HEK293T (cell line): ENCODE measurements at regions not wholly inside any gene's neighbourhood (a gene's known extent, or its start where the extent isn't known, plus 50 kb on each side); places are given as distances from the start of the nearest gene placed in this dataset.

Source experiments
- CTCF ChIA-PET: fragments of 350-600 bp; formaldehyde crosslinking; extraction: SDS; loops from one replicate; lab custom pipeline; 2021; ENCODE audit warnings: antibody characterized with exemption, inconsistent platforms; lab: Yijun Ruan, JAX
- POLR2A ChIA-PET: fragments of 350-600 bp; formaldehyde crosslinking; extraction: SDS; loops from one replicate; lab custom pipeline; 2020; ENCODE audit warnings: antibody characterized with exemption, inconsistent platforms; lab: Yijun Ruan, JAX
- DNase-seq: peaks from one replicate; pipeline ENCODE4 v3.0.0; 2012; ENCODE audit warnings: mixed read lengths; ENCODE audit errors: extremely low spot score
- ARNT ChIP-seq: fragments of 450-650 bp; IDR thresholded peaks from 2 replicates; pipeline ENCODE4 v1.6.1; 2017; ENCODE audit warnings: mild to moderate bottlenecking
- BHLHE40 ChIP-seq: fragments of 450-650 bp; IDR thresholded peaks from 2 replicates; pipeline ENCODE4 v1.6.1; 2016; ENCODE audit warnings: mild to moderate bottlenecking, moderate library complexity, borderline replicate concordance
- CTBP1 ChIP-seq: fragments of 450-650 bp; IDR thresholded peaks from 2 replicates; pipeline ENCODE4 v1.6.1; 2016; ENCODE audit warnings: borderline replicate concordance
- ELF4 ChIP-seq: fragments of 450-650 bp; IDR thresholded peaks from 2 replicates; pipeline ENCODE4 v1.6.1; 2017; ENCODE audit warnings: antibody characterized with exemption
- FOXA1 ChIP-seq: fragments of 450-650 bp; IDR thresholded peaks from 2 replicates; pipeline ENCODE4 v1.6.1; 2016; ENCODE audit warnings: mild to moderate bottlenecking
- FOXK2 ChIP-seq: fragments of 450-650 bp; IDR thresholded peaks from 2 replicates; pipeline ENCODE4 v1.6.1; 2016; ENCODE audit warnings: mild to moderate bottlenecking
- FOXM1 ChIP-seq: fragments of 450-650 bp; IDR thresholded peaks from 2 replicates; pipeline ENCODE4 v1.6.1; 2017; ENCODE audit warnings: mild to moderate bottlenecking, borderline replicate concordance
- HDGF ChIP-seq: fragments of 450-650 bp; IDR thresholded peaks from 2 replicates; pipeline ENCODE4 v1.6.1; 2017; ENCODE audit warnings: antibody characterized with exemption, borderline replicate concordance
- L3MBTL2 ChIP-seq: fragments of 450-650 bp; conservative IDR thresholded peaks from 2 replicates; pipeline ENCODE4 v1.6.1; 2016; ENCODE audit warnings: mild to moderate bottlenecking
- LEF1 ChIP-seq: fragments of 450-650 bp; IDR thresholded peaks from 2 replicates; pipeline ENCODE4 v1.6.1; 2017; ENCODE audit warnings: mild to moderate bottlenecking, borderline replicate concordance
- NFRKB ChIP-seq: fragments of 450-650 bp; IDR thresholded peaks from 2 replicates; pipeline ENCODE4 v1.6.1; 2016; ENCODE audit warnings: mild to moderate bottlenecking, moderate library complexity
- SP1 ChIP-seq: fragments of 450-650 bp; IDR thresholded peaks from 2 replicates; pipeline ENCODE4 v1.6.1; 2017
- SUZ12 ChIP-seq: fragments of 450-650 bp; IDR thresholded peaks from 2 replicates; pipeline ENCODE4 v1.6.1; 2016; ENCODE audit warnings: mild to moderate bottlenecking
- TARDBP ChIP-seq: fragments of 450-650 bp; IDR thresholded peaks from 2 replicates; pipeline ENCODE4 v1.6.1; 2016
- ZNF384 ChIP-seq: fragments of 450-650 bp; IDR thresholded peaks from 2 replicates; pipeline ENCODE4 v1.6.1; 2016
- TF ChIP-seq, protein P1 (sequence below): fragments of 450-650 bp; IDR thresholded peaks from 2 replicates; pipeline ENCODE4 v1.6.1; 2016

DNA sequence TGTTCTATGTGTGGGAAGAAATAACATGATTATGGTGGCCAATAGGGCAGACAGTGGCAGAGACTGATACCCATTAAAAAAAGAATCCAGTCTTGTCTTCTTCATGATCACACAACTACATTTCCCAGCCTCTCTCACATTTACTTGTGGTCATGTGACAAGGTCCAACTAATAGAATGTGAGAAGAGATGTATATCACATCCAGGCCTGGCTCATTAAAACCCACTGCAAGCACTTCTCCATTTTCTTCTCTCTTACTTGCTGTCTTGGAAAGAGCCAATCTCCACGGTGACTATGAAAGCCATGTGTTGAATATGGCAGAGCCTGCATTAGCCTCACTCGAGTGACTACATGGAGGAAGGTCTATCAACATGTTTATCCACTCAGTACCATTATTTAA is 306.2 kb upstream of the ZEB2 start:
- DNase-seq = no peak
- TF ChIP-seq LEF1 = no peak
- TF ChIP-seq FOXA1 = no peak
- TF ChIP-seq, protein P1, sequence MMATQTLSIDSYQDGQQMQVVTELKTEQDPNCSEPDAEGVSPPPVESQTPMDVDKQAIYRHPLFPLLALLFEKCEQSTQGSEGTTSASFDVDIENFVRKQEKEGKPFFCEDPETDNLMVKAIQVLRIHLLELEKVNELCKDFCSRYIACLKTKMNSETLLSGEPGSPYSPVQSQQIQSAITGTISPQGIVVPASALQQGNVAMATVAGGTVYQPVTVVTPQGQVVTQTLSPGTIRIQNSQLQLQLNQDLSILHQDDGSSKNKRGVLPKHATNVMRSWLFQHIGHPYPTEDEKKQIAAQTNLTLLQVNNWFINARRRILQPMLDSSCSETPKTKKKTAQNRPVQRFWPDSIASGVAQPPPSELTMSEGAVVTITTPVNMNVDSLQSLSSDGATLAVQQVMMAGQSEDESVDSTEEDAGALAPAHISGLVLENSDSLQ = no peak
- no peak for TF ChIP-seq NFRKB
- TF ChIP-seq TARDBP = no peak
- TF ChIP-seq BHLHE40 = no peak
- no peak for TF ChIP-seq SUZ12
- no peak for TF ChIP-seq FOXM1
- no peak for TF ChIP-seq SP1
- TF ChIP-seq ARNT = no peak
- CTCF ChIA-PET = no interaction called here
- POLR2A ChIA-PET = no interaction called here

DNA sequence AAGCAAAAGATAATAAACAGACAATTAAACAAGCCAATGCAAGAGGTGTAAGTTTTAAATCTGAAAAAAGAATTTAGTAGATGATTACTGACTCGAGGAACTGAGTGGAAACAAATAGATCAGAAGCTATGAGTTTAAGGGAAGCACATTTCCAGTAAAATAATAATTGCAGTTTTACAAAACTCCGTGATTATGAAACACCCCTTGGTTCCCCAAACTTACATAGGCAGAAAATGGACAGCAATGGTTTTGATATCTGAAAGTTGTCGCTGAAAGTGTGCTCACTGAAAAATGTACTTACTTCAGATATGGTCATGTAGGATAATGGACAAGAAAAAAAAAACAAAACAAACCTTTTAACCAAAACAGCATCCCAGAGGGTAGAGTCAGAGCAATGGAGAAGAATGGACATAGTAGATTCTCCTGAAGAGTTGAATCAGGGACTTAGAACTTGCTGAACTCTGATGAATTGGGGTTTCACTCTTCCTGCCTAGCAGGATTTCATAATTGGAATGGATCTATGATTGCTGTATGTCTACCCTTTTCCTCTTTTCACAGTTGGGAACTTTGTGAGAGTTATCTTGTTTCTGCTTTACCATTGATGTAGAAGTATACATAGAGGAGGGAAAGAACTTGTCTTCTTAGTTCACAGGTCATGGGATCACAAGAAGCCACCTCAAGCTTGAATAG is 305.6 kb upstream of the ZEB2 start:
- DNase-seq = no peak
- ChIA-PET POLR2A (no interaction called here), CTCF (no interaction called here)
- TF ChIP-seq ELF4 (no peak), CTBP1 (no peak), SUZ12 (no peak), FOXM1 (no peak), HDGF (no peak), FOXA1 (no peak), ARNT (no peak), LEF1 (no peak), L3MBTL2 (no peak), FOXK2 (no peak), SP1 (no peak), NFRKB (no peak)
- TF ChIP-seq, protein P1 = no peak

DNA sequence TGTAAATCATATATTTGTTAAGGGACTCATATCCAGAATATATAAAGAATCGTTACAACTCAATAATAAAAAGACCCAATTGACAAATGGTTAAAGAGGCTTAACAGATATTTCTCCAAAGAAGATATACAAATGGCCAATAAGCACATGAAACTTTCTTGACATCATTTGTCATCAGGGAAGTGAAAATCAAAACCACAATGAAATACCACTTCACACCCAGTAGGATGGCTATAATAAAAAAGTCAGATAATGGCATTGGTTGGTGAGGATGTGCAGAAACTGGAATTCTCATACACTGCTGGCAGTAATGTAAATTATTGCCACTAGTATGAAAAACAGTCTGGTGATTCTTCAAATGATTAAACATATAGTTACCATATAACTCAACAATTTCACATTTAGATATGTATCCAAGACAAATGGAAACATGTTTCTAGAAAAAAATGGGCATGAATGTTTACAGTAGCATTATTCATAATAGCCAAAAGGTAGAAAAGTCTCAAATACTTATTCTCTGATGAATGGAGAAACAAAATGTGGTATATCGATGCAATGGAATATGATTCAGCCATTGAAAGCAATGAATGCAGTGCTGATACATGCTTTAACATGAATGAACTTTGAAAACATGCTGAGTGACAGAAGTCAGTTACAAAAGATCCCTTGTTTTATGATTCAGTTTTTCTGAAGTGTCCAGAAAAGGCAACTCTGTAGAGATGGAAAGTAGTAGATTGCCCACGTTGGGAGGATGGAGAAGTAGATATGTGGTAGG is 304.6 kb upstream of the ZEB2 start:
- ChIA-PET POLR2A (no interaction called here), CTCF (no interaction called here)
- no peak for DNase-seq
- no peak for TF ChIP-seq SUZ12
- no peak for TF ChIP-seq L3MBTL2
- TF ChIP-seq HDGF = no peak
- no peak for TF ChIP-seq FOXA1
- TF ChIP-seq SP1 = no peak
- TF ChIP-seq FOXM1 = no peak
- TF ChIP-seq ARNT = no peak
- no peak for TF ChIP-seq FOXK2
- no peak for TF ChIP-seq CTBP1
- no peak for TF ChIP-seq TARDBP
- TF ChIP-seq, protein P1 = no peak
- no peak for TF ChIP-seq BHLHE40
- TF ChIP-seq NFRKB = no peak

DNA sequence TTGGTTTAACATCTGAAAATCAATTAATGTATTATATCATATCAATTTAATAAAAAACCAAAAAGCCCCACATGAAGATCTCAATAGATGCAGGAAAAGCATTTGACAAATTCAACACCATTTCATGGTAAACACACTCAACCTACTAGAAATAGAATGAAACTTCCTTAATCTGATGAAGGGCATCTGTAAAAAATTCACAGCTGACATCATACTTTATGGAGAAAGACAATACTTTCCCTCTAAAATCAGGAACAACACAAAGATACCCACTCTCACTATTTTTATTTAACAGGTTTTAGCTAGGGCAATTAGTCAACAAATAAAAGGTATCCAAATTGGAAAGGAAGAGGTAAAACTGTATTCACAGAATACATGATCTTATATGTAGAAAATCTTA is 303.0 kb upstream of the ZEB2 start:
- CTCF ChIA-PET = no interaction called here
- POLR2A ChIA-PET = no interaction called here
- TF ChIP-seq SP1 (no peak), LEF1 (no peak), HDGF (no peak), FOXM1 (no peak), TARDBP (no peak), ZNF384 (no peak), FOXA1 (no peak), FOXK2 (no peak), ELF4 (no peak), L3MBTL2 (no peak), CTBP1 (no peak), NFRKB (no peak), SUZ12 (no peak), BHLHE40 (no peak), ARNT (no peak)
- TF ChIP-seq, protein P1 = no peak
- DNase-seq = no peak

DNA sequence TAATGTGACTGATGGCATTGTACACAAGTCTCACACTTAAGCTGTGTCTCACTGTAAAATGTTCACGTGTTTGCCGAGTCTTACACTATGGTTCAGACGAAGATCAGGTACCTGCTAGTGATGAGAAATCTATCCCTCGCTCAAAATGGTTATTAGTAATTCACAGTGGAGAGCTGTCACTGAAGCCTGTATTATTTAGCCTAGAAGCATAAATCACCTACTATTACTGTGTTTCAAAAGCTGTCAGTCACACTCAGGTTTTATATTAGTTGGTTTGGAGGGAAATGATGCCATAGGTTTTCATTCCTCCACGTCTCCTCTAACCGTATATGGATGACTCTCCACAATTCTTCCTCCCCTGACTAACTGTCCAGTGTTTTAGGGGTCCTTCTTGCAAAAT is 292.4 kb upstream of the ZEB2 start:
- TF ChIP-seq, protein P1 = peak; percentile 41; the same call in 1 of the 2 replicates
- no peak for TF ChIP-seq FOXM1
- ChIA-PET POLR2A (no interaction called here), CTCF (no interaction called here)
- DNase-seq = no peak
